ENCODE measurements at regions not wholly inside any gene's neighbourhood (a gene's known extent, or its start where the extent isn't known, plus 50 kb on each side); places are given as distances from the start of the nearest gene placed in this dataset.
"Not testable (repeated sequence)": the region's sequence is repeated elsewhere in the genome, so short reads cannot be mapped to it uniquely, and the experiment has no call there.

- no peak for DNase-seq (ENCODE audit: low read depth in 2 of 2)
Observed at GRCh38 chr3:18237251-18238005, 187.7 kb downstream of the SATB1 start.

GRCh38 chr3:18236726-18237125, 188.4 kb downstream of the SATB1 start:
- no peak for DNase-seq (ENCODE audit: low read depth in 2 of 2)

GRCh38 chr3:18234717-18235335, 190.3 kb downstream of the SATB1 start:
- no peak for DNase-seq (ENCODE audit: low read depth in 2 of 2)

DNA sequence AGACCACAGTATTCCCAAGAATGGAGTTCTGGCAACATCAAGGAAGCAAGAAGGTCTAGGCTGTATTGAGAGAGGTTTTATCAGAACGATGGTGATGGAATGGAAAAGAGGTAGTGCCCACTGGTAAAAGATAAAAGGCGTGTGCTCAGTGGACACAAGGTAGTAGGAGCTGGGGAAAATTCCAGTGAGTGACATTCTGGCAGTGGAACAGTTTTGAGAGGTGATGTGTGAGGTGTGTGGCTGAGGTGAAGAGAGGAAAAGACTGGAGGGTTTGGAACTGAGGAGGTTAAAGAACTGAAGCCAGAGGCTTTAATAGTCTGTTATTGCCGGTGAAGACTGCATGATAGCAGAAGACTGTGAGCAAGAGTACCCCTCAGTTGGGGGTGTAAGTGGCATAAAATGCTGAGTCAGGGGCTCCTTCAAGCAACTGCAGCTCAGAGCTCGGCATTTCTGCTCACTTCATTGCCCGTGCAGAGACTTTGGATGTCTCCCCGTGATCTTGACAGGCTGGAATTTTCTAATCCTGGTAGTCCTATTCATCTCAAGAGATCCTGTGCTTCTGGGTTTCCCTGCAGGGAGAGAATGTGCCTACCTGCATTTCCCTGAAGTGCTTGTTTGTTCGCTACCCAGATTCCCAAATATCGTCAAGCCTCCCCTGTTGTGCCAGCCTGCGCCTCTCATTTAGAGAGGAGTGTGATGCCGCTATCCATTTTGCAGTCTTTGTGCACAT, 191.0 kb downstream of the SATB1 start:
- no peak for DNase-seq (ENCODE audit: low read depth in 2 of 2)

DNA sequence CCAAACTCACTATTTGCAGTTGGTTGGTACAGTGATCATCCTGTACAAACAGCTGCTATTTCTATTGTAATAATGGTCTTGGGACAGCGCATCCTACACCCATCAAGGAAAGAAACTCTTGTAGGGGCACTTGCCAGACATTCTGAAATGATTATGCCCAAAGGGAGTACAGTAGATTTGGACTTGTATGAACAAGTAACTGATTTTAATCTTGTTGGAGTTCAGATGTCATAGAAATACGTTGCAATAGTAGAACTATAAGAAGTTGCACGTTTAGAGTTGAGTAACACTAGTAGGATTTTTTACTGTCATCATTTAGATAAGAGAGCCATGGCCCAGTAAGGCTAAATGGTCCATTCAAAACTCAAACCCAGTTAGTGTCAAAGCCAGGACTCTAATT, 192.8 kb downstream of the SATB1 start:
- DNase-seq (ENCODE audit: low read depth in 2 of 2): no peak

DNA sequence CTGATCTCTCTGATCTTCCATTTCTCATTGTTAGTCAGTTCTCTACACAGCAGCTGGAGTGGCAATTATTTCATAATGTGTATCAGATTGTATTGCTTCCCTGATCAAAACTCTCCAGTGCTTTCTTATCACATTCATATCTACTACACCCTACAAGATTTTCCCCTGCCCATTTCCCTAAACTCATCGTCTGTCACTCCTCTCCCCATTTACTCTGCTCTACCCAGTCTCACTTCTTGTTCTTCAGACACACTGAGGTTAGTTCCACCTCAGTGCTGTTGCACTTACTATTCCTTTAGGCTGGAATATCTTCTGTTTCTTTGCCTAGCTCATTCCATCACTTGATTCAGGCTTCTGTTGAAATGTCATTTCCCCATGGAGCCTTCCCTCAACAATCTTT, 197.1 kb downstream of the SATB1 start:
- no peak for DNase-seq (ENCODE audit: low read depth in 2 of 2)

DNA sequence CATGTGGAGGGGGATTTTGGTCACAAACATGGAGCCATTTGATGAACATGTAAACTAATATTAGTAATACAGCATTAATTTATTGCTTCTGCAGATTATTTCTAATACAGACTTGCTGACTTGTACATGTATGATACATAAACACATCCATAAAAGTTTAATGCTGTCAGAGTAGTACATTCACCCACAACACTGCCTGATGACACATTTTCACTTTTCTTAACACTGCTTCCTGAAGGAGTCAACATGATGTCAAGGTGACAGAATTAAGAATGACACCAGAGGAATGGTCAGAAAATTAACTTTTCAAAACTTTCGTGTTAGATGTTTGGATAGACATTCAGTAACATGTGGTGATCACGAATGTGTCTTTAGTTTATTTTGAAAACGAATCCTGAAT, 199.4 kb downstream of the SATB1 start:
- no peak for DNase-seq (ENCODE audit: low read depth in 2 of 2)

DNA sequence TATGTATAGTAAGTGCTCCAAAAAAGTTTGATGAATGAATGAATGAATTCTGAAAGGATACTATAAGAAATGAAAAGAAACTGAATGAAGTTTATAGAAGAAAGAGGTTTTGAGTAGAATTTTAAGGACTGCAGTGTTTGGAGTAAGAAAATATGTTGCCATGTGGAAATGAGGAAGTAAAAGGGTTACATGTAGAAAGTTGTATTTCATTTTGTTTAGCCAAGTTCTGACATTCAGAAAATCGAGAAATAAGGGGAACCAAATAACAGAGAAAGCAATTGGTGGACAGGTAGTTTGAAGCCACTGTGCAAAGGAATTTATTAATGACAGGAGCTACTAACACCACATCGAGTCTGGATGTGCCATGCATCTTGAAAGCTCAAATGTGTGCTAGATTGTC, 200.7 kb downstream of the SATB1 start:
- no peak for DNase-seq (ENCODE audit: low read depth in 2 of 2)

GRCh38 chr3:18223974-18224373, 201.2 kb downstream of the SATB1 start:
- DNase-seq (ENCODE audit: low read depth in 2 of 2): no peak

GRCh38 chr3:18223571-18223970, 201.6 kb downstream of the SATB1 start:
- no peak for DNase-seq (ENCODE audit: low read depth in 2 of 2)

DNA sequence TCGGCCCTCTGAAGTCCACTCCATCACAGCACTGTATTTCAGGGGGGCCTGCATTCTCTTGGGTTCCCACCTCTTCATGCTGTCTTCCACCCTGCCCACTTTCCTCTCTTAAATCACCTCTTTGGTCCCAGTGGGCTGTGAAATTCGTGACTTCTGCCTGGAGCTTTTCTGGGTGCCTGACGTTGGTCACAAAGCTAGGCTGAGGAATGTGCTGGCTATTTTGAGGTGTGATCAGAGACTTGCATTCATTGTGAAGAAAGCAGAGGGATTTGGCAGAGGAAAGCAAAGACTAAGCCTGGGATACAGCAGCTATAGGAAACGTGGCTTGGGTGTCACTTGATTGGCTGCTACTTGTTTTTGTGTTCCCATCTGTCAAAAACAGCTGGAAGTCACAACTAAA, 202.5 kb downstream of the SATB1 start:
- no peak for DNase-seq (ENCODE audit: low read depth in 2 of 2)

GRCh38 chr3:18217507-18218174, 207.5 kb downstream of the SATB1 start:
- DNase-seq (ENCODE audit: low read depth in 2 of 2): no peak

DNA sequence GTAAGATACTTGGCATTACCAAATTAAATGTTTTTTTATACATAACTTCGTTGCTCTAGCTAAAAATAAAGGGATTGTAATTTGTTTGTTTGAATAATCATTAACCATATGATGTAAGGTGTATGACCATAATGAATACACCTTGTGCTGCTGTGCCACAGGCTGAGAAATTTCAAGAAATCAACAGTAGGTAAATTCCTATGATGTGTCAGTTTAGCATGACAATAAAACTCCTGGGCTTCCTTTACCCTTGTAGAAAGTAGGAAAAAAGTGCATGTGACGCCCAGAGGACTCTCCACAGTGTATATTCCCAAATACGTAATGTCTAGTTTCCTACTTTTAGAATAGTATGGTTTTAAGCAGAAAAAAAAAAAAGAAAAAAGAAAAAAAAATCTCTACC, 208.1 kb downstream of the SATB1 start:
- no peak for DNase-seq (ENCODE audit: low read depth in 2 of 2)

GRCh38 chr3:18215639-18216038, 209.5 kb downstream of the SATB1 start:
- no peak for DNase-seq (ENCODE audit: low read depth in 2 of 2)

DNA sequence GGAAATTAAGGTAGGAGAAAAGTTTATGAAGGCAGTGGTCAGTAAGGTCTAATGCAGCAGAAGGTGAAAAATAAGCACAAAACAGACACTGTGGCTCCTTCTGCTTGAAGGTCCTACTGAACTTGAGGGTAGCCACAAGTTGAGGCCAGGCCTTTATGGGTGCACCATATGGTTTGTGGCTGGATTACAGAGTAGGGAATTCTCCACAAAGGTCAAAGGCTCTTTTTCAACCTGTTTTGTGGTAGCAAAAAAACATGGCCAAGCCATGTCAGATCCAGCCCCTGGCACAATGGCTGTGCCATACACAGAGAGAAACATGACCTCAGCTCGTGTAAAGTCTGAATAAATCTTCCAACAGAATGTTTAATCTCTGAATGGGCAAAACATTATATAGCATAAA, 214.0 kb downstream of the SATB1 start:
- DNase-seq (ENCODE audit: low read depth in 2 of 2): no peak

GRCh38 chr3:18208856-18209255, 216.3 kb downstream of the SATB1 start:
- no peak for DNase-seq (ENCODE audit: low read depth in 2 of 2)

DNA sequence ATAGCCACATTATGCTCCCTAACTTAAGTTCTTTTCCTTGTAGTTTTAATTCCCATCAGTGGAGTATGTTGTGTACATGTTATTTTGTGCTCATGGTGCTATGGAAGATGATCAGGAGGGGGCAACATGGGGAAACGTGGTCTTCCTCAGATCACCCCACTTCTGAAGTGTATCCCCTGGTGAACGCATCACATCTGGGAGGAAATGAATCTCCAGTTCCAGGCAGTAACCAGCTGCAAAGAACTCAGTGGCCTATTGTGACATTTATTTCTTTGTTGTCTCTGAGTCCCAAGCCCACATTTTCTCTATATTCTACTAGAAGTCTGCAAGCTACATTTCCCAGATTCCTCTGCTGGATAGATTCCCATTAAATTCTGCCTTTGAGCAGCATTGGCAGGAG, 217.0 kb downstream of the SATB1 start:
- DNase-seq (ENCODE audit: low read depth in 2 of 2): no peak

DNA sequence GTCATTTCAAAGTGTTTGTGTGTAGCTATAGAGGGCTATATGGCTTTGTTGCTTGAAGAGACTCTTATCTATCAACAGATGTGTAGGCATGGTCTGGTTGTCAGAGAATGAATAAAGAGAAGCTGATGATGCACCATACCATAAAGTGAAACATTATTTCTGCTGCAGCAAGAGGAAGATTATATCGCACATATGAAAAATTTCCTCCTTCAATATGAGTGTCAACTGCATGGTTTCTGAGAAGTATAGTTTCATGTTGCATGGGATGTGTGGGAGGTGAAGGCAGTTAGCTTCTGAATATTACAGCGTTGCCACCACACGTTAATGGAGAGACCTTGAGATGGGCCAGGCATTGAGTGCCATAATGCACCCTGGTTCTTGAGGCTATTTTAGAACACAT, 217.9 kb downstream of the SATB1 start:
- no peak for DNase-seq (ENCODE audit: low read depth in 2 of 2)

DNA sequence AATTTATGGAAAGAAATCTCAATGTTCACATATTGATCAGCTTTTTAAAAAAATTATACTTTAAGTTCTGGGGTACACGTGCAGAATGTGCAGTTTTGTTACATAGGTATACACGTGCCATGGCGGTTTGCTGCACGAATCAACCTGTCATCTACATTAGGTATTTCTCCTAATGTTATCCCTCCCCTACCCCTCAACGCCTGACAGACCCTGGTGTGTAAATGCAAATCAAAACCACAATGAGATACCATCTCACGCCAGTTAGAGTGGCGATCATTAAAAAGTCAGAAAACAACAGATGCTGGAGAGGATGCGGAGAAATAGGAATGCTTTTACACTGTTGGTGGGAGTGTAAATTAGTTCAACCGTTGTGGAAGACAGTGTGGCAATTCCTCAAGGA, 219.4 kb downstream of the SATB1 start:
- DNase-seq (ENCODE audit: low read depth in 2 of 2): not testable (repeated sequence)

GRCh38 chr3:18201315-18201714, 223.8 kb downstream of the SATB1 start:
- DNase-seq (ENCODE audit: low read depth in 2 of 2): no peak

- DNase-seq (ENCODE audit: low read depth in 2 of 2): no peak
Observed at GRCh38 chr3:18199757-18200156, 225.4 kb downstream of the SATB1 start.

DNA sequence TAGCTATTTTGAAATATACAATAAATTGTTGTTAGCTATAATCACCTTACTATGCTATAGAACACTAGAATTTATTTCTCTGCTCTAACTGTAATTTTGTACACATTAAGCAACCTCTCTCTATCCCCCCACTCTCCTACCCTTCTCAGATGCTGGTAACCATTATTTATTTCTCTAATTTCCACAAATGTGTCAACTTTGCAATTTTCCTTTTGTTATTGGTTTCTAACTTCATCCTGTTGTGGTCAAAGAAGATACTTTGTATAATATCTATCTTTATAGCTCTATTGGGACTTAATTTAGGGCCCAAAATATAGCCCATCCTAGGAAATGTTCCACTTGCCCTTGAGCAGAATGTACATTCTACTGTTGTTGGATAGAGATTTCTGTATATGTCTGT, 229.3 kb downstream of the SATB1 start:
- DNase-seq (ENCODE audit: low read depth in 2 of 2): no peak

DNA sequence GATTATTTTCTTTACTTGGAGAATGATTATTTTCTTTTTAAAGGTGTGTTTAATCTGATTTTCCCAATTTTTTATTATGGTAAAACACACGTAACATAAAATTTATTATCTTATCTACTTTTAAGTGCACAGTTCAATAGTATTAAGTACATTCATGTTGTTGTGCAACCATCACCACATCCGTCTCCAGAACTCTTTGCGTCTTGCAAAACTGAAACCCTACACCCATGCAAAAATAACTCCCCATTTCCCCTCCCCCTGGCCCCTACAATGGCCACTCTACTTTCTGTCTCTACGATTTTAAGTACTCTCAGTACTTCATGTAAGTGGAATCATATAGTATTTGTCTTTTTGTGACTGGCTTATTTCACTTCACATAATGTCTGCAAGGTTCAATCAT, 230.7 kb downstream of the SATB1 start:
- no peak for DNase-seq (ENCODE audit: low read depth in 2 of 2)
